ENCODE measurements at regions not wholly inside any gene's neighbourhood (a gene's known extent, or its start where the extent isn't known, plus 50 kb on each side); places are given as distances from the start of the nearest gene placed in this dataset.

DNA sequence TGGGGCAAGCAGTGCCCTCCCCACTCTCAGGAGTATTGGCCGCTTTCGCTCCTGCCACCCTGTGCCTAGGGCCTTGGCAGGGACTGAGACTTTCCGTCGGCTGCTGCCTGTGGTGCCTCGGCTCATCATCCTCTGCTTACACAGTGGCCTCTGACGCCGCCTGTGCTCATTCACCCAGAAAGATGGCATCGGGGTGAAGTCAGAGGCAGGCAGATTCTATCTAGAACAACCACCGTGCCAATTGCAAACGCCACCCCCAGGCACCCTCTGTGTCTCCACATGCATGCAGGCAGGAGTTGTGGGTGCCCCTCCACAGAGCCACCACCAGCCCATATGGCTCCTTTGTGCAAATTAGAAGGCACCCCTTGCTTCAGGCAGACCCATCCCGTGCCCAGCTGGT is 154.2 kb upstream of the GSE1 start:
- no peak for DNase-seq (ENCODE audit: low spot score)

DNA sequence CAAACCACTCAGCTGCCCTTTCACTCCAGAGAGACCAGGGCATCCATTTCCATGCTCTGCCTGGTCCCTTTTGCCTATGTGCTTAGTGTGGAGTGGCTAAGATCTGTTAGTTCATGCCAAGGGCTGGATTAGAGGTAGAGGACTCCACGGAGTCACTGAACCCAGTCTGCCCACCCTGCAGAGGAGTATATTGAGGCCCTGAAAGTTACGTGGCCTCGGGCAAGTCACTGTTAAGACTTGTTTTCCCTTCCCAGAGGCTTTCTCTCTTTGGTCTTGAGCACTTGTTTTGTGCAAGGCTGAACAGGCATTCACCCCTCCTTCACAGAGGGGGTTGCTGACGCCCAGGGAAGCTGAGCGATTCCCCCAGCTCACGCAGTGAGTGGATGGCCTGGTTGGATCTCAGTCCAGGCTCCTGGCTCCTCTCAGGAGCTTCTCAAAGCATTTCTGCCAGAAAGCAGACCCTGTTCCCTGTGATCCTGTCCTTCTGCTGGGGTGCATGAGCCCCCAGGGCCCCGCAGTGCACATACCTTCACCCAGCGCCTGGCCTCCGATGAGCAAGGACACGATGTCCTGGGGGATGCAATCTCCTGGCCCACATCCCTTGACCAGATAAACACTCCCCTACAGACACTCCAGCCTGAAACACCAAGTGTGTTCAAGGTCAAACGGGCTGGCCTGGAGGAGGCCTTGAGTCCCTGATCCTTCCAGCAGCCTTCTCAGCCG is 153.4 kb upstream of the GSE1 start:
- no peak for DNase-seq (ENCODE audit: low spot score)

DNA sequence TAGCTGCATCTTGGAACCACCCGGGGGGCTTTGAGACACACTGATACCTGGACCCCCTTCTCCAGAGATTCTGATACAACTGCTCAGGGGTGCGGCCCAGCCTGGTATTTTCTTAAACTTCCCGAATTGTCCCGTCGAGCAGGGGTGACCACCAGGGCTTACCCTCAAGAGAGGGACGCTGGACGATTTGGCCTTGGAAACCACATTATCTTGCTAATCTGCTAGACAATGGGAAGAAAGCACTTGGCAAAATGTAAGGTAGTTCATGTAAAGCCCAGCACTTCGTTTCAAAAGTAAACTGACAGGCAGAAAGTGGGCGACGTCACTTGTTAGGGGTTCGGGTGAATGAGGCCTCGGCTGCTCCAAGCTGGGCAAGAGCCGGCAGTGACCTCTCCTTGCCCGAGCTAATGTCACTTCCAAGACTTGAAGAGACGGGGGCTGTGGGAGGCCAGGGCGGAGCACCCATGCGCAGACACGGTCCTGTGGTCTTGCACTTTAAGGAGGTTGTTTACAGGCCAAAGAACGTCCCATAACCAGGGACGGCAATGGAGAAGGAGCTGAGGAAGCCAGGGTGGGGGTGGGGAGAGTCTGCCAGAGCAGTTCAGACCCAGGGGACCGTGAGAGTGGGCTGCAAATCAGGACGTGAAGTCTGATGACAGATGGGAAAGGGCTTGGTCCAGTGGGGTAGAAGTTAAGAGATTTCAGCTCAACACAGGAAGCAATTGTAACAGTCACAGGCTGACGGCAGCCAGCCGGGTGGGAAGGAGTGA is 152.7 kb upstream of the GSE1 start:
- DNase-seq (ENCODE audit: low spot score), result no peak

DNA sequence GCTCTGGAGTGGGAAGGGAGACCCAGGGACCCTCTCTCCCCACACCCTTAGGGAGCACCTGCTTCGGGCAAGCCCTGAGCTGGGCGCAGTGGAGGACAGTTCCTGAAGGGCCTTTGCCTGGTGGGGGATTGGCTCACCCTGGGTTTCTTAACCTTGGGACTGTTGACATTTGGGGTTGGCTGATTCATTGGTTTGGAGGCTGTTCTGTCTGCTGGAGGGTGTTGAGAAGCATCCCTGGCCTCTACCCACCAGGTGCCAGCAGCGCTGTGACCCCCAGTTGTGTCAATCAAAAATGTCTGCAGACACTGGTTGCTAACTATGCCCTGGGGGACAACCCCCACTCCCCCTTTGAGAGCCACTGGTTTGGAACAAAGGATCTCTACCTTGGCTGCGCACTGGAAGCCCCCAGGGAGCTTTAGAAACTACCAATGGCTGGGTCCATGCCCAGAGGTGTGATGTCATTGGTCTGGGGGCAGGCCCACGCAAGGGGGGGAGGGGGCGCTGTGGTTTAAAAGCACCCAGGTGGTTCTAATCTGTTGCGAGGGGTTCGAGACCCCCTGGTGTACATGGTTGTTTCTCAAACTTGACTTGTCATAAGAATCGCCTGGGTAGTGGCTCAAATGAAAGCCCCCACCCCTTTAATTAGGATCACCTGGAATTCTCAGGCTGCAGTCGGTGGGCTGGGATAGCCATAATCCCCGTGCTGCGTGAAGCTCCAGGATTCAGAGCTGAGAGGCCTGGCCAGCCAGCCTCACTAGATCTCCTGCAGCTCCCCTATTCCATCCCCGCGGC is 151.9 kb upstream of the GSE1 start:
- no peak for DNase-seq (ENCODE audit: low spot score)

DNA sequence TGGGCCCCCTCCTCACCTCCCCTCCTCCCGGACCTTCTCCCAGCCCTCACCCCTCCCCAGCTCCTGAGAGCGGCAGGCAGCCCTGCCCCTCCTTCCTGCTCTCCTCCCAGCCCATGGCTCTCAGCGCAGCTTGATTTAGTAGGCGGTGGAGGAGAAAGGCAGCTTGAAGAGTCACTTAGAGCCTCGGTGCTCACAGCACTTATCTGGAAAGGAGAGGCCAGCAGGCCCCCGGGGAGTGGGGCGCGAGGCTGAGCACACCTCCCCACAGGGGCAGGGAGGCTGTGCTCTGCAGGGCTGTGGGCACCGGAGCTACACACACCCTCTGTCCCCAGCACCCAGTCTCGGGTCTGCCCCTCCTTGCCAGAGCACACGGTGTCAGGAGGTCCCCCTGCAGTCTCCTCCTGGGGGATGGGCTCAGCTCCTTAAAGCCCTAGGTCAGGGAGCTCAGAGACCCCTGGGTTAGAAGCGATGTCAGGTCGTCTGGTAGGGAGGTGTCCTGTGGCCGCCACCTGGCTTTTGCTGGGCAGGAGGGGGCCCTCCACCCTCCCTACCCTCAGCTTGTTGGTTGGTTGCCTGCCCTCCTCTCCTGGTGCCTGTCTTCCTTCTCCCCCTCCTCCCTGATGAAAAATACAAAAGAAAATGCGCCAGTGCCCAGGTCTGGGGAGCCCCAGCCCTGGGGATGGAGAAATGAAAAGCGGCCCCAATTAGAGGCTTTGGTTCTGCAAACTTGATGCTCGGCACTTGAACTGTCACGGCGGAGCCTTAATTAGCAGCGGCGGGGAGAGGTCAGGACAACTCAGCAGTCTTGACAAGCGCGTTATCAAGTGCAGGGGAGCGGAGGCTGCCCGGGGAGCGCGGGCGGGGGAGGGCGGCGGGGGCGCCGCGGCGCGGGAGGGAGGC is 151.1 kb upstream of the GSE1 start:
- no peak for DNase-seq (ENCODE audit: low spot score)

DNA sequence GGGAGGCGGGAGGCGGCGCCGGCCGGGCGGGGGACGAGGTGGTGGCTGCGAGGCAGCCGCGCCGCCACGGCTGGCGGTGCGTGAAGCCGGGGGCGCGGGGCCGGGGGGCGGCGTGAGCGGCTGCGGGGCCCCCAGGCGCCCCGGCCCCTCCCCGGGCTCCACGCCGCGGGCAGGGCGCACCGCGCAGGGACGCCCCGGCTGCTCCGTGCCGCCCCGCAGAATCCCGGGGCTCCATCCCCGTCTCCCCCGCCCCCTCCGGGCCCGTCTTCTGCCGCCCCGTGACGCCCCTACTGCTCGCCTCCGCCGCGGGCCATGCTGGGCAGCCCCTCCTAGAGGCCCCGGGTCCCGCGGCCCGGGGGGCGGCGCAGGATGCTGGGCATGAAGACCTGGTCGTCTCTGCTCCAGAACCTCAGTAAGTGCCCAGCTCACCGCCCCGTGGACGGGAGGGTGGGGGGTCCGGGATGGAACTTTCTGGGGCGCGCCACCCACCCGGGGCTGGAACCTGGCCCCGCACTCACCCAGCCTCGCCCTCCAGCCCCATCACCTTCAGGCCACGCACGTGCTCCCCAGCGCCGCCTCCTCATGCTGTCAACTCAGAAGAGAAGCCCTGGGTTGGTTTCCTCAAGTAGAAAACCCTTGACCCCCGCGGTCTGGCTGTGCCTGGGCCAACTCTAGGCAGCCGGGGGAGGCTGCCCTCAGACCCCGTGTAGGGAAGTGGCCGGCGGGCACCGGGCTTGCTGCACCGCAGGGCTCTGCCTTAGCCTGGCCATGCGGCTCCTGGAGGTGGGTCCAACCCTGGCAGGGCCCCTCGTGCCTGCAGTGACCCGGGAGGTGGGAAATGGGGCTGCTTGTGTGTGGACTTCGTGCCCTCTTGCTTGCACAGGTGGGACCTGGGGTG is 150.2 kb upstream of the GSE1 start:
- no peak for DNase-seq (ENCODE audit: low spot score)

DNA sequence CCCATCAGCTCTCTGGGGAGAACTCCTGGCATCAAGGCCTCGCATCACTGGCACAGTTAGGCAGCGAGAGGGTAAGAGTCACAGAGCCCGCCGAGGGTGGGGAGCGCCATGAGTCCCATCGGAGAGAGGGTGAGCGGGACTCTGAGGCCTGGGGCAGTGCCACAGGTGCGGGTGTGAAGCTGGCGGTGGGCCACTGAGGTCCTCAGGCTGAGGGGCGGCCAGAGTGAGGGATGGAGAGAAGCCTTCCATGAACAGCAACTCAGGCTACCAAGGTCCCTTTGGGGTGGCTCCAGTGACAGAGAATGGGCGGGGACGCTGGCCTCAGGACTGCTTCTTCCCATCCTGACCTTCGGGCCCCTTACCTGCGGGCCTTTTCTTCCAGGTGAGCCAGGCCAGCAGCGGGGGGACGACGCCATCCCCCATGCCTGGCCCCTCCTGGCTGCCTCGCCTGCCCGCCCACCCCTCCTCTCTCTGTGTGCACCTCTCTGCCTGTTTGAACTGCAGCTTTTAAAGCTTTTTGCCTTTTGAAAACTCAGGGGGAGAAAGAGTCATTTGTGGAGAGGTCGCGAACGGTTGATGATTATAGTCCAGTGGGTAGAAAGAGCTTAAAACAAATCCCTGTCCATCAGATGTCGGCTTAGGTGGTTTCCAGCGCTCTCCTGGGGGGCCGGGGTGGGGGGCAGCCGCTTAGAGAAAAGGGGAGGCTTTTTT is 149.3 kb upstream of the GSE1 start:
- no peak for DNase-seq (ENCODE audit: low spot score)

DNA sequence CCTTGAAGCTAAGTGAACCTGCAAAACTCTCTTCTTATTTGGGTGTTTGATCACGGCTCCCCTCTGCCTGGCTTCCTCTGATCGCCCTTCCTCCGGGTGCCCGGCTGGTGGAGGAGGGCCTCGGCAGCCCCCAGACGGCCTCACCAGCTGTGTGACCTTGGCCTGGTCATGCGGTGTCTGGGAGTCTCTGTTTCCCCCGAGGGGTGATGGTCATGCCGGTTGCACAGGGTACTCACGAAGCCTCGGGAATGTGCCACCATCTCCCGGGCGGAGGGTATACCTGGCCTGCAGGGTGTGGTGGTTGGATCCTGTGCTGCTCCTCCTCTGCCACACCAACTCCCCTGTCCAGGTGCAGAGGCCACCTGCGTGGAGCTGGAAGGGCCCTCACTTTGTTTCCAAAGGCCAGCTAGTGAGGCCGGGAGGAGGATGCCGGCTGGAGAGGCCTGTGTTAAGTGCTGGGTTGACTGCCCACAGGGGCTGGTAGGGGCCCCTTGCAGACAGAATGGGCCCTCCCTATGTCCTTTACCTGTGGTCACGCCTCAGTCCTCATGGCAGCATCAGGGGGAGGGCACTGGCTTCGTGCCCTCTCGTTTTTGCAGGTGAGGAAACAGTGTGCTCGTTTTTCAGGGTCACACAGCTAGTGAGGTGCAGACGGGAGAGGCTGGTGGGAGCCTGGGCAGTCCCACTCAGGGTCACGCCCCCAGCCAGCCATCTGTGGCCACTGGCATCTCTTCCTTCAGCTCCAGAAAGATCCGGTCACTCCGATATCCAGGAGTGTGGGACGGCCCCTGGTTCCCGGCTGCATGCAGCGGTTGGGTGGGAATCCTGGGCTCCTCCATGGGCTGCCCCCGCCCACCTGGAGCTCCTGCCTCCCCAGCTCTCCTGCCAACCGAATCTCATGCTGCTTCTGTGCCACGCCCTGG is 148.5 kb upstream of the GSE1 start:
- DNase-seq (ENCODE audit: low spot score), result no peak

DNA sequence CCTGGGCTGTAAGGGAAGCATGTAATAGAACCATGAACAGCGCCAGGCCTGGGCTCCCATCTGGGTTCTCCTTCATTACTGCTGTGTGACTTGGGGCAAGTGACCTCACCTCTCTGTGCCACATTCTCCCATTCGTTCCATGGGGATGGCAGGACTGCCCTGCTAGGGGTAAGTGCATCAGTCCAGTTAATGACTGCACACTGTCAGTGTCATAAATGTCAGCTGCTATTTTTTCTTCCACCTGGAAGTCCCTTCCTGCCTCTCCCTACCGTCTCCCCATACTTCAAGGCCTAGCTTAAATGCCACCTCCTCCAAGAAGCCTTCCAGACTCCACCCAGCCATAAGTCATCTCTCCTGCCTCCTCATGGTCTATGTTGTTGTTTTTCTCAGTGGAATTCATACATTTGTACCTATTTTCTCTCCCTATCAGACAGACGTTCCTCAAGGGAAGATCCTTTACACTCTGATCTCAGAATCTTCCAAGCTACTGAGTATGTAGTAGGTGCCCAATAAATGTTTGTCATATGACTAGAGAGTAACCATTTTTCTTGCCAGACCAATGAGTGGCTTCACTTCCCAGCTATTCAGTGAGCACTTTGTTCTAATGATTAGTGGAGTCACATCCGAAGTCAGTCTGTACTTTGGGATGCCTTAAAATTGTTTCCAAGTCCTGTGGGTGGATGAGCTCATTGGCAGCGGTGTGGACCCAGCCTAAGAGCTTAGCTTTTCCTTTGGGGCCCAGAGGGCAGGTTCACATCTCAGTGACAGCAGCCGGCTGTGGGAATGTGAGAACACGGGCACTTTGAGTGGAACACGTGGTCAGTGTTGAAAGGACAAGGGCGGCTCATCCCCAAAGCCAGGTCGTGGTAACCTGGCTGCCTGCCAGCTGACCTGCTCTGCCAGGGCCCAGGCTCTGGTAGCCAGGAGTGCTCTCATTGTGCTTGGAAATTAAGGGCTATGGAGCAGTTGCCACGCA is 147.5 kb upstream of the GSE1 start:
- no peak for DNase-seq (ENCODE audit: low spot score)

DNA sequence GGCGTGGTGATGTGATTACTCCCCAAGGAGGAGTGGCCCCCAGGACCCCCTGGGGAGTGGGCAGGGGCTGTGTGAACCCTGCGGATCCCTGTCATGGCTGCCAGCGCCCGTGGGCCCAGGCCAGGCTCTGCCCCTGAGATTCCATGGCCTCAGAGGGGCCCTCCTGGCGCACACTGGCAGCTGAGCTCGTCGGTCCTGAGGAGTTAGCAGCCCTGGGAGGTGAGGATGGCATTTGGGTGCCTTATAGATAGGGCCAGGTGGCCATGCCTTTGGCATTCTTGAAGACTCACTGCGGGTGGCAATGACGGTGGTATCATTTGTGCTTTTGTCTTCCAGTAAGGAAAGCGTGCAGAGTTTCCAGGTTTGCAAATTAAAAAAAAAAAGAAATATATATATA is 146.8 kb upstream of the GSE1 start:
- no peak for DNase-seq (ENCODE audit: low spot score)

DNA sequence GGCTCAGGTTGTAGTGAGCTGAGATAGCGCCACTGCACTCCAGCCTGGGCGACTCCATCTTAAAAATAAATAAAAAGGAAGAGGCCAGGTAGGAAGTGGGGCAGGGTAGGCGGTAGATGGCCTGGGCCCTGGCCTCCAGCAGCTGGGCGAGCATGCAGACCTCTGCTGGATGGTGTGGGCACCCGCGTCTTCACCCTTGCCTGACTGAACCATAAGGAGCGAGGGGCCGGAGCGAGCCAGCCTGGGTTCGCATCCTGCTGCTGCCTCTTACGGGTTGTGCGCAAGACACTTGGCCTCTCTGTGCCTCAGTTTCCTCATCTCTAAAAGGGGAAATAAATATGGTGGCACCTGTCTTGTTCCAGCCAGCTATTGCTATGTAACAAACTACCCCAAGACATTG is 146.1 kb upstream of the GSE1 start:
- no peak for DNase-seq (ENCODE audit: low spot score)

DNA sequence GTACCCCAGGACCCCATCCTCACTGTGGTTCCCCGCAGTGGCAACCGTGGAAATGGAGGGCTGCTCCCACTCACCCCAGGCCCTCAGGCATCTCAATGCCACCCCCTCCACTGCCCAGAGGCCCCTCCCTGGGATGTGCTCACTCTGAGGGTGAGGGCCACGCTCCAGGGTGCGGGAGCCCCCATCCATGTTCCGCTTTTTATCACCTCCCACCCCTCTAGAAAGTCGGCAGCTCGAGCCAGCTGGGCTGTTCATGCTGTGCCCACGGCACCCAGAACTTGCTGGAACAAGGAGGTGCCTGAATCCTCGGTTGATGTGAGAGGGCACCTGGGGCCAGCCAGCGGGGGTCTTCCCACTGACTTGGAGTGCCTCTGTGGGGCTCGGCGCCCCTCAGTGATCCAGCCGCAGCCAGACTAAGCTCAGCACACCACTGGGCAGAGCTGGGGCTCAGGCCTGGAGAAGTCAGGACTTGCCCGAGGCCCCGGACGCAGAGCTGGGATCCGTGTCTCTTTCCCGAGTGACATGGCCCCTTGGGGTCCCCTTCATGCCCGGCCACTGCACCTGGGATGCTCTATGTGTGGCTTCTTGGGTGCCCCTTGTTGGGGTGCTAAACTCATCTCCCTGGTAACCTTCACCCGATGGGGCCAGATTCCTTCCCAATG is 143.1 kb upstream of the GSE1 start:
- no peak for DNase-seq (ENCODE audit: low spot score)

DNA sequence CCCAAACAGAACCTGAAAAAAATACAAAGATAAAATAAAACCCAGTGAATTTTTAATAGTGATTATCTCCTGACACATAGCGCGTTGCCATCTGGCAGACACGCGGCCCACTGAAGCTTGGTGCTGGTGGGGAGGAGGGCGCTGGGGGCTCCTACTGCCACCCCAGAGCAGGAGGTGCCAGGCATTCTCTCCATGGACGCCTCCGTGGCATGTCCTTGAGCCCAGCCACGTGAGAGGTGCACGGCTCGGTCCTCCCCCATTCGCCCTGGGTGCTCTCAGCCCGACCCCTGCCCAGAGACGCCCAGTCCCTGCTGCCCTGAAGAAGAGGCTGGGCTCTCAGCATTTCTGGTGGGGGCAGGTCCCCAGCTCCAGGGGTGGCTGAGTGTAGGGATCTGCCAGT is 142.2 kb upstream of the GSE1 start:
- DNase-seq (ENCODE audit: low spot score), result no peak

DNA sequence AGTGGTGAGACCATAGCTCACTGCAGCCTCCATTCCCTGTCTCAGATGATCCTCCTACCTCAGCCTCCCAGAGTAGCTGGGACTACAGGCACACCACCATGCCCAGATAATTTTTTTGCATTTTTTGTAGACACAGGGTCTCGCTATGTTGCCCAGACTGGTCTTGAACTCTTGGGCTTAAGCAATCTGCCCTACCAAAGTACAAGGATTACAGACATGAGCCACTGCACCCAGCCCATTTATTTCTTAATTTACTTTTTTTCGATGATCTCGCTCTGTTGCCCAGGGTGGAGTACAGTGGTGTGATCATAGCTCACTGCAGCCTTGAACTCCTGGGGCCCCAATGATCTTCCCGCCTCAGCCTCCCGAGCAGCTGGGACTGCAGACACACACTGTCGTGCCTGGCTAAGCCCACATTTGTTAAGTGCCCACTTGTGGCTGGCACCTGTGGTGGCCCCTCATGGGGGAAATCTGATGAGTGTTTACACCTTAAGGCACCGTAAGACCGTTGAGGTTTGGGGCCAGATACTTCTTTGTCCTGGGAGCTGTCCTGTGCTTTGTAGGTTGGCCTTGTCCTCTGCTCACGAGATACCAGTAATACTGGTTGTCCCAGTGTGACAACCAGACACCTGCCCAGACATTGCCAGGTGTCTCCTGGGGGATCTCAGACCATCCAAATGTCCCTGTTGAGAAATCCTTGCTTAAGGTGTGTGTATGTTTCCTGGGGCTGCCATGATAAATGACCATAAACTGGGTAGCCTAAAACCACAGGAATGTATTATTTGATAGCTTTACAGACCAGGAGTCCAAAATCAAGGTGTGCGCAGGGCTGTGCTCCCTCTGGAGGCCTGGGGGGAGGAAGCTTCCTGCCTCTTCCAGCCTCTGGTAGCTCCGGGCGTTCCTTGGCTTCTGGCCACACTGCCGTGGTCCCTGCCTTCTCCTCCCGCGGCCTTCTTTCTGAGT is 141.4 kb upstream of the GSE1 start:
- DNase-seq (ENCODE audit: low spot score), result no peak

DNA sequence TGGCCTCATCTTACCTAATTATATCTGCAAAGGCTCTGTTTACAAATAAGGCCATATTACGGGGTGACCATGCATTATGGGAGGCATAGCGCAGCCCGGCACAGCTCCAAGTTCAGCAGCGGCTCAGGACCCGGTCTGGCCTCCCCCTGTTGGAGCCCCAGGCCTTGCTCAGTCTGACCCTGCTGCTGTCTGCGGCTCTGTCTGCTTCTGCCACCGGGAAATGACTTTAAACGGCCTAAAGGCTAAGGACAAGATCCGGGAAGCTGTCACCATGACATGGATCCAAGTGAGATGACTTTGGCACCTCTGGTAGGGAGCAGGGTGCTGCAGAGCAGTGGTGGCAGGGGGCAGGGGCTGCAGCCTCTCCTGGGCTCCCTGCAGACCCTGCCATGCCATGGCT is 140.6 kb upstream of the GSE1 start:
- no peak for DNase-seq (ENCODE audit: low spot score)

DNA sequence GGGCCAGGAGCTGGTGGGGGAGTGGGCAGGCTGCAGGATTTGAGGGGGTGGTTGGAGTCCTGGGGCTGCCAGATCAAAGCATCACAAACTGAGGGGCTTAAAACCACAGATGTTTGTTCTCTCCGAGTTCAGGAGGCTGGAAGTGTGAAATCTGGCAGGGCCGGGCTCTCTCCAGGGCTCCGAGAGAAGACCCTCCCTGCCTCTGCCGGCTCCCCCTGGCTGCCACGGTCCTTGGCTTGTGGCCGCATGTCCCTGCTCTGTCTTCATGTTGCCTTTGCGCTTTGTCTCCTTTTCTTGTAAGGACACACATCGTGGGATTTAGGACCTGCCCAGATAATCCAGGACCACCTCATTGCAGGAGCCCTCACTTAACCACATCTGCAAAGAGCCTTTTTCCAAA is 139.8 kb upstream of the GSE1 start:
- DNase-seq (ENCODE audit: low spot score), result no peak
